ENCODE measurements at regions not wholly inside any gene's neighbourhood (a gene's known extent, or its start where the extent isn't known, plus 50 kb on each side); places are given as distances from the start of the nearest gene placed in this dataset.

DNA sequence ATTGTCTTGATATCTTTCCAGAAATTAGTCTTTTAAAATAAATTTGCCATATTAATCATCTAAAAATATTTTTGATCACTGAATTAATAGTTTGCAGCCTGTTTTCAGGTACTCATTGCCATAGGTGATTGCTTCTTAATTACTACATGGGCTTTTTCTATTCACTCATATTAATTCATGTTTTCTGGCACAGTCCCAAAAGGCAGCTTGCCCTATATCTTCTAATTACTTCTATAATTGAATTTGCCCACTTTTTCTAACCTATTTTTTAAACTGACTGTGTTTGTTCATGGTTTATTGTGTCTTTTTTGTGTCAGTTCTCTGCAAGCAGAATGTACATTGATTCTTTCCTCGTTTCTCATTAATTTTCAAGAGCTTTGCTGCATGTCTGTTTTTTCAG lies 85.7 kb upstream of the SOX2 start:
- Mint-ChIP-seq H3K9me3 (no peaks in the 10 kb centered on the region), H3K27me3 (no peaks in the 10 kb centered on the region), H3K4me3 (no peak overlapping the region), H3K27ac (no peak overlapping the region), H3K36me3 (ENCODE audit: low read depth) (no peaks in the 10 kb centered on the region), H3K4me1 (no peaks in the 10 kb centered on the region)
- ChIA-PET POLR2A (interaction anchor here (0.6 kb wide), 1 partner anchor 955 kb away, joined by 3 read pairs; no protein-coding TSS in a partner anchor), CTCF (no interaction called here)
- no peak for ATAC-seq (ENCODE audit: low read depth)
- DNase-seq, result no peak
- intact Hi-C loops (cut with micrococcal nuclease), result no loop called here
- TF ChIP-seq, protein P1, sequence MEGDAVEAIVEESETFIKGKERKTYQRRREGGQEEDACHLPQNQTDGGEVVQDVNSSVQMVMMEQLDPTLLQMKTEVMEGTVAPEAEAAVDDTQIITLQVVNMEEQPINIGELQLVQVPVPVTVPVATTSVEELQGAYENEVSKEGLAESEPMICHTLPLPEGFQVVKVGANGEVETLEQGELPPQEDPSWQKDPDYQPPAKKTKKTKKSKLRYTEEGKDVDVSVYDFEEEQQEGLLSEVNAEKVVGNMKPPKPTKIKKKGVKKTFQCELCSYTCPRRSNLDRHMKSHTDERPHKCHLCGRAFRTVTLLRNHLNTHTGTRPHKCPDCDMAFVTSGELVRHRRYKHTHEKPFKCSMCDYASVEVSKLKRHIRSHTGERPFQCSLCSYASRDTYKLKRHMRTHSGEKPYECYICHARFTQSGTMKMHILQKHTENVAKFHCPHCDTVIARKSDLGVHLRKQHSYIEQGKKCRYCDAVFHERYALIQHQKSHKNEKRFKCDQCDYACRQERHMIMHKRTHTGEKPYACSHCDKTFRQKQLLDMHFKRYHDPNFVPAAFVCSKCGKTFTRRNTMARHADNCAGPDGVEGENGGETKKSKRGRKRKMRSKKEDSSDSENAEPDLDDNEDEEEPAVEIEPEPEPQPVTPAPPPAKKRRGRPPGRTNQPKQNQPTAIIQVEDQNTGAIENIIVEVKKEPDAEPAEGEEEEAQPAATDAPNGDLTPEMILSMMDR (IDR thresholded peaks at IDR 0.05), result no peak

DNA sequence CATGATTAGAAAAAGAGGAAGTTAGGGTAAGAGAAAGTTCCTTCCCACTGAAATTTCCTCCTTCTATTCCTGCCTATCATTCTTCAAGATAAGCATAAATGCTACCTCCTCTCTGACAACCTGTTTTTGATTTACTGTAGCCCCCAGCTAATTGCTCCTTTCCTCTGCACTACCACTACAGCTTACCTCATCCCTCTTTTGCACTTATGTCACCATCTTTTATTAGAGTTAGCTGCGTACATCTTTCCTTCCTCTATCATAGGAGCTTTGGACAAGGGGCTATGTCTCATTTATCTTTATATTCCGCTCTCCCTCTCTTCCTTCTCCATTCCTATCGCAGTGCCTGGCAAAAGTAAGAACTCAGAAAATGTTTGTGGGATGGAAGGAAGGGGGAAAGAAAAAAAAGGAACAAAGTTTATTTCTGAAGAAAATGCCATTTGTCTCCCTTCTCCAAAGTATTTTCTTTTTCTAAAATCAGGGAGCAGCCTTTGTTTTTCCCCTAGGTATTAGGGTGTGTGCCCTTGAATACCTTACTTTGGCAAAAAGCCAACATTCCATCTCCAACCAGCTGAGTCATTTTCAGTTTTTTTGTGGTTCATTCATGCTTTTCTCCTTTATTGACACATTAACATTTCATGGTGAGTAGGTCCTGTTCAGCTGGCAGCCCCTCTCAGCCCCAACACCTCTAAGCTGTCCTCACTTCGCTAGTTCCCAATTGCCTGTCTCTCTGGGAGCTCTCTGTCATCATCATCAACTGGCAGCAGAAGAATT lies 87.6 kb upstream of the SOX2 start:
- H3K9me3 Mint-ChIP-seq, result no peaks in the 10 kb centered on the region

DNA sequence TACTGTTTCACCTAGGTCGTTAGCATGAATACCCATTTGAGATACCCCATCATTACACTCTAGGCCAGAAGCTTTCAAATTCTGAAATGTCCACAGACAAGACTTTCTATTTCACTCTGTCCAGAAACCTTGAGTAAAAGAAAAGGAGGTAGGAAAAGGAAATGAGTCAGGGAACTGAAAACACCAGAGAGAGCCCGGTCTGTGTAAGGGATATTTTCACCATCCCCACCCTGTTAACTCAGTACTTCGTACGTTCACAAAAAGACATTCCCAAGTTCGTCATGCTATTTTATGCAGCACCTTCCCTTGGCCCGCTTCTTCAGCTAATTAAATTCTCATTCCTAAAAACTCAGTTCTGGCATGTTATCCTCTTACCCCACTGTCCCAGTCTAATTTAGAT lies 89.4 kb upstream of the SOX2 start:
- CTCF ChIA-PET, result no interaction called here
- Mint-ChIP-seq H3K27ac (no peak overlapping the region), H3K4me3 (no peak overlapping the region), H3K9me3 (no peaks in the 10 kb centered on the region), H3K27me3 (no peaks in the 10 kb centered on the region), H3K4me1 (no peaks in the 10 kb centered on the region), H3K36me3 (ENCODE audit: low read depth) (no peaks in the 10 kb centered on the region)
- ATAC-seq (ENCODE audit: low read depth) (no peak), DNase-seq (no peak)
- intact Hi-C loops (cut with micrococcal nuclease), result no loop called here
- POLR2A ChIA-PET, result no interaction called here
- TF ChIP-seq, protein P1 (IDR thresholded peaks at IDR 0.05), result no peak

More for the DNA sequence above, 87.6 kb upstream of the SOX2 start:
- ATAC-seq (ENCODE audit: low read depth) (no peak), DNase-seq (no peak)
- no peak overlapping the region for H3K4me3 Mint-ChIP-seq
- ChIA-PET POLR2A (no interaction called here), CTCF (no interaction called here)
- H3K27me3 Mint-ChIP-seq, result no peaks in the 10 kb centered on the region
- no peaks in the 10 kb centered on the region for H3K36me3 Mint-ChIP-seq (ENCODE audit: low read depth)
- intact Hi-C loops (cut with micrococcal nuclease), result no loop called here
- TF ChIP-seq, protein P1 (IDR thresholded peaks at IDR 0.05), result no peak
- no peak overlapping the region for H3K27ac Mint-ChIP-seq
- no peaks in the 10 kb centered on the region for H3K4me1 Mint-ChIP-seq

DNA sequence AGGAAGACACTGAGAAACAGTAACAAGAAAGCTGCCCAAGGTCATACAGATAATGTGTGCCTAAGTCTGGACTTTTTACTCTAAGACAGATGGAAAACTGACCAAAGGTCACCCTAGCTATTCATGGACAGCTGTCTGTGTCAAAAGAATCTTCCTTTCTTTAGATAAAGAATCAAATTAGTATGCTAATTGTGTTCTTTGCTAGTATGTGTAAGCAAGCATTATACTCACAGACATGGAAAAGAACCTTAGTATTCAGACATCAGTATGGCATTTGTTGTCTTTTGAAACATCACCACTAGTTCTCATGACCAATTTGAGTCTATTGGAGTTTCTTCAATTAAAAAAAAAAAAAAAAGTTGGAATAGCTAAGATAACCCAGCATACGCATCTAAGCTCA lies 91.8 kb upstream of the SOX2 start:
- POLR2A ChIA-PET, result no interaction called here
- DNase-seq (no peak), ATAC-seq (ENCODE audit: low read depth) (no peak)
- Mint-ChIP-seq H3K36me3 (ENCODE audit: low read depth) (no peaks in the 10 kb centered on the region), H3K4me3 (no peak overlapping the region), H3K4me1 (no peaks in the 10 kb centered on the region), H3K27me3 (no peaks in the 10 kb centered on the region), H3K27ac (no peak overlapping the region), H3K9me3 (no peaks in the 10 kb centered on the region)
- CTCF ChIA-PET, result no interaction called here
- TF ChIP-seq, protein P1 (IDR thresholded peaks at IDR 0.05), result no peak
- intact Hi-C loops (cut with micrococcal nuclease), result no loop called here

DNA sequence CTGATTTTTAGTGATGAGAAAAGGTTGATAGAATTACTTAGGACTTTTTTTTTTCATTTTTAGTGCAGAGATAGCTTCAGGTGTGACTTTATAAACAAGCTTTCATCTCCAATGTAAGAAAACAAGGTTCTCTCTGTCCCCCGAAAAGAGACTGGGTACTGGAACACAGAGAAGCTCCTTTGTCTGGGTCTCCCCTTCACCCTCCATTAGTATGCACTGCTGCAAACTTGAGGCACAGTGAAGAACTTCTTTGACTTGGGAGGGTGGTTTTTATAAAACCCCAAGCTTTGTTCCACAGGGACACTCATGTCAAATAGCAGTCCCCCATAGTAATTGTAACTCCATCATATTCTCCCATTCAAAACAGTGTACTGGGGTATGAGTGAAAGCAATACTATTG lies 93.5 kb upstream of the SOX2 start:
- DNase-seq (no peak), ATAC-seq (ENCODE audit: low read depth) (no peak)
- Mint-ChIP-seq H3K27ac (no peak overlapping the region), H3K27me3 (no peaks in the 10 kb centered on the region), H3K36me3 (ENCODE audit: low read depth) (no peaks in the 10 kb centered on the region), H3K4me3 (no peak overlapping the region), H3K9me3 (no peaks in the 10 kb centered on the region), H3K4me1 (no peaks in the 10 kb centered on the region)
- POLR2A ChIA-PET, result no interaction called here
- CTCF ChIA-PET, result interaction anchor here (0.6 kb wide), 1 partner anchor 172 kb away, joined by 3 read pairs; no protein-coding TSS in a partner anchor
- intact Hi-C loops (cut with micrococcal nuclease), result no loop called here
- TF ChIP-seq, protein P1 (IDR thresholded peaks at IDR 0.05), result no peak
